Sigmoid colon (tissue), 6 donors: ENCODE measurements at regions not wholly inside any gene's neighbourhood (a gene's known extent, or its start where the extent isn't known, plus 50 kb on each side); places are given as distances from the start of the nearest gene placed in this dataset.

ENCODE experiments used
- DNase-seq: peaks from one replicate; pipeline ENCODE4 v3.0.0-alpha.2; 2019
- H3K27ac ChIP-seq, 4 donors: fragments of 200-600 bp; sonication (generic); one replicate each; pipeline ENCODE4 v1.5.1; 2016 to 2019; ENCODE audit warnings: mild to moderate bottlenecking in 1 of 4
- H3K27me3 ChIP-seq, 3 donors: fragments of 200-600 bp; sonication (generic); one replicate each; pipeline ENCODE4 v1.5.1; 2019; ENCODE audit warnings: mild to moderate bottlenecking in 1 of 3
- H3K36me3 ChIP-seq, 4 donors: fragments of 200-600 bp; sonication (generic); one replicate each; pipeline ENCODE4 v1.5.1; 2016 to 2019
- H3K4me1 ChIP-seq, 4 donors: fragments of 200-600 bp; sonication (generic); one replicate each; pipeline ENCODE4 v1.5.1; 2017 to 2019
- H3K4me3 ChIP-seq, 4 donors: fragments of 200-600 bp; sonication (generic); one replicate each; pipeline ENCODE4 v1.5.1; 2017 to 2019; ENCODE audit warnings: mild to moderate bottlenecking in 2 of 4, moderate library complexity in 1 of 4
- H3K9me3 ChIP-seq, 4 donors: fragments of 200-600 bp in 3 of 4; sonication (generic) in 3 of 4; one replicate each; pipeline versions ENCODE4 v1.5.1 to v1.6.1; 2013 to 2019
- EP300 ChIP-seq, 4 donors: sonication (generic); formaldehyde crosslinking; IDR thresholded peaks; one replicate each; pipeline ENCODE4 v1.6.1; 2017; ENCODE audit warnings: antibody characterized with exemption in 4 of 4
- POLR2A ChIP-seq, 2 donors: fragments of 450-650 bp; IDR thresholded peaks; one replicate each; pipeline ENCODE4 v1.6.1; 2016; ENCODE audit warnings: antibody characterized with exemption in 2 of 2, mild to moderate bottlenecking in 2 of 2, moderate library complexity in 2 of 2
- POLR2AphosphoS5 ChIP-seq, 4 donors: sonication (generic); formaldehyde crosslinking; IDR thresholded peaks; one replicate each; pipeline ENCODE4 v1.6.1; 2017; ENCODE audit warnings: antibody characterized with exemption in 4 of 4
- WGBS, 2 donors: extraction: QIAGEN DNeasy Blood & Tissue Kit; methylation state at CpG; one replicate each; pipeline ENCODE4 v1.1.7; 2013; 5-methylcytosine and 5-hydroxymethylcytosine counted together
- intact Hi-C: fragments of 100-400 bp; cut with DNase I; formaldehyde crosslinking; loops from one replicate; pipeline ENCODE4 v1.15.1; 2023
- TF ChIP-seq, protein P1 (sequence below), 4 experiments: fragments of 450-650 bp in 3 of 4; fragments of 200-600 bp in 1 of 4; IDR thresholded peaks; one replicate each; pipeline ENCODE4 v1.5.1; 2016 to 2019; ENCODE audit warnings: antibody characterized with exemption in 4 of 4, mild to moderate bottlenecking in 3 of 4, moderate library complexity in 2 of 4
- donor health status: healthy with polysubstance abuse.
- donor health status: healthy.

DNA sequence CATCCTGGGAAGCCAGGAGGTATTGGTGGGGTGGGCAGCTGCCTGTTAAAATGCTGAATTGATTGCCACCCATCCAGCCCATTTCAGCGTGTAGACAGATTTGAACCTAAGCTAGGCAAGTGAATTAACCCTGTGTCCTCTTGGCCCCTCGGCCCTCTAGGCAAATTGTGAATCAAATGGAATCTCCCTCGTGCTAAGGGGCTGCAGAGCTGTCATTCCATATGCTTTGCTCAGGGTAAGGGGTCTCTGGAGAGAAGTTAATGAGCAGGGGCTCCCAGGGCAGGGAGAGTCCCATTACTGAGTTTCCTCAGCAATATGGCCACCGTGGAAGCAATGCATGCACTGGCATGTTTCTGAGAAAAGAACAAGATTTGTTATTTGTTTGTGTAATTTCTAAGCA, 117.7 kb upstream of the RCN1 start:
- Histone ChIP-seq H3K36me3 (no peaks in the 10 kb centered on the region), H3K27ac (no peak overlapping the region), H3K4me3 (no peak overlapping the region), H3K4me1 (no peaks in the 10 kb centered on the region), H3K9me3 (no peaks in the 10 kb centered on the region), H3K27me3 (no peaks in the 10 kb centered on the region)
- DNase-seq = no peak
- intact Hi-C loops = no loop called here
- 65 to 76% methylated on average over 4 of the region's 4 CpGs for WGBS, 2 donors
- TF ChIP-seq POLR2AphosphoS5 (IDR thresholded peaks at IDR 0.05) (no peak), POLR2A (IDR thresholded peaks at IDR 0.05) (no peak), EP300 (IDR thresholded peaks at IDR 0.05) (no peak)
- TF ChIP-seq, protein P1, sequence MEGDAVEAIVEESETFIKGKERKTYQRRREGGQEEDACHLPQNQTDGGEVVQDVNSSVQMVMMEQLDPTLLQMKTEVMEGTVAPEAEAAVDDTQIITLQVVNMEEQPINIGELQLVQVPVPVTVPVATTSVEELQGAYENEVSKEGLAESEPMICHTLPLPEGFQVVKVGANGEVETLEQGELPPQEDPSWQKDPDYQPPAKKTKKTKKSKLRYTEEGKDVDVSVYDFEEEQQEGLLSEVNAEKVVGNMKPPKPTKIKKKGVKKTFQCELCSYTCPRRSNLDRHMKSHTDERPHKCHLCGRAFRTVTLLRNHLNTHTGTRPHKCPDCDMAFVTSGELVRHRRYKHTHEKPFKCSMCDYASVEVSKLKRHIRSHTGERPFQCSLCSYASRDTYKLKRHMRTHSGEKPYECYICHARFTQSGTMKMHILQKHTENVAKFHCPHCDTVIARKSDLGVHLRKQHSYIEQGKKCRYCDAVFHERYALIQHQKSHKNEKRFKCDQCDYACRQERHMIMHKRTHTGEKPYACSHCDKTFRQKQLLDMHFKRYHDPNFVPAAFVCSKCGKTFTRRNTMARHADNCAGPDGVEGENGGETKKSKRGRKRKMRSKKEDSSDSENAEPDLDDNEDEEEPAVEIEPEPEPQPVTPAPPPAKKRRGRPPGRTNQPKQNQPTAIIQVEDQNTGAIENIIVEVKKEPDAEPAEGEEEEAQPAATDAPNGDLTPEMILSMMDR (IDR thresholded peaks at IDR 0.05) = no peak

DNA sequence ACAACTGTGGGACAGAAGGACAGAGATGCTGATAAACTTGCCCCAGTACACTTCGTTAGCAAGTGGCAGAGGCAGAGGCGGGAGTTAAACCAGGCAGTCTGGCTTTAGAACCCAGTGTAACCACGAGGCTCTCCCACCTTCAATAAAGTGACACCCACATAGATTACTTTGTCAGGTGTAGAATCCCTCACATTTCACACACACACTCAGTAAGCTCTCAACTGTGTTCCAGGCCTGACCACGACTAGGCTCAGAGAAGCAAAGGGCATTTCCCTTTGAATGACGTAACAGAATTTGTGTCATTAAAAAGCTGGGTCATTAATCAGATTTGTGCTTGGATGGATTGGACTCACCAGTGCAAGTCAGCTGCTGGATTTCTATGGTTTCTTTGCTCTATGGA, 118.3 kb upstream of the RCN1 start:
- Histone ChIP-seq H3K27ac (no peak overlapping the region), H3K4me1 (no peaks in the 10 kb centered on the region), H3K27me3 (no peaks in the 10 kb centered on the region), H3K9me3 (no peaks in the 10 kb centered on the region), H3K4me3 (no peak overlapping the region), H3K36me3 (no peaks in the 10 kb centered on the region)
- 76% methylated on average over 5 of the region's 5 CpGs for WGBS, 2 donors
- TF ChIP-seq, protein P1 (IDR thresholded peaks at IDR 0.05) = no peak
- no peak for TF ChIP-seq POLR2A (IDR thresholded peaks at IDR 0.05)
- no peak for TF ChIP-seq POLR2AphosphoS5 (IDR thresholded peaks at IDR 0.05)
- TF ChIP-seq EP300 (IDR thresholded peaks at IDR 0.05) = no peak
- no peak for DNase-seq
- intact Hi-C loops = no loop called here

DNA sequence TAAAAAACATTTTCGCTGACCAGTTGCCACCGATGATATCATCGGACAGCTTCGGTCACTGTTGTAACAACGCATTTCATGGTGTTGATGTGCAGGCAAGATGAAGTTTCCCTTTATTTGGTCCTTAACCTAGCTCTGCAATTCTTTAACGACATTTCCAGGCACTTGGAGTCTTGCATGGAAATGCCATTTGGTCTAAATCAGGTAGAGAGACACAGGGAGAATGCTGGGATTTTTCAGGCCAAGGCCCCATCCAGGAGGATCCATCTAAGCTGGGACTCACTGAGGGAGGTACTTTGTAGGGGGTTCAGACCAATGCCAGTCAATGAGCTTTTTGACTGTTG, 121.5 kb upstream of the RCN1 start:
- no peak for DNase-seq
- WGBS, 2 donors = 89 to 90% methylated on average over 6 of the region's 6 CpGs
- H3K4me1 ChIP-seq = no peaks in the 10 kb centered on the region
- H3K27ac ChIP-seq = no peak overlapping the region
- TF ChIP-seq POLR2A (IDR thresholded peaks at IDR 0.05) (no peak), EP300 (IDR thresholded peaks at IDR 0.05) (no peak), POLR2AphosphoS5 (IDR thresholded peaks at IDR 0.05) (no peak)
- TF ChIP-seq, protein P1 (IDR thresholded peaks at IDR 0.05) = no peak
- intact Hi-C loops = no loop called here
- H3K9me3 ChIP-seq = no peaks in the 10 kb centered on the region
- H3K36me3 ChIP-seq = no peaks in the 10 kb centered on the region
- no peaks in the 10 kb centered on the region for H3K27me3 ChIP-seq
- no peak overlapping the region for H3K4me3 ChIP-seq

DNA sequence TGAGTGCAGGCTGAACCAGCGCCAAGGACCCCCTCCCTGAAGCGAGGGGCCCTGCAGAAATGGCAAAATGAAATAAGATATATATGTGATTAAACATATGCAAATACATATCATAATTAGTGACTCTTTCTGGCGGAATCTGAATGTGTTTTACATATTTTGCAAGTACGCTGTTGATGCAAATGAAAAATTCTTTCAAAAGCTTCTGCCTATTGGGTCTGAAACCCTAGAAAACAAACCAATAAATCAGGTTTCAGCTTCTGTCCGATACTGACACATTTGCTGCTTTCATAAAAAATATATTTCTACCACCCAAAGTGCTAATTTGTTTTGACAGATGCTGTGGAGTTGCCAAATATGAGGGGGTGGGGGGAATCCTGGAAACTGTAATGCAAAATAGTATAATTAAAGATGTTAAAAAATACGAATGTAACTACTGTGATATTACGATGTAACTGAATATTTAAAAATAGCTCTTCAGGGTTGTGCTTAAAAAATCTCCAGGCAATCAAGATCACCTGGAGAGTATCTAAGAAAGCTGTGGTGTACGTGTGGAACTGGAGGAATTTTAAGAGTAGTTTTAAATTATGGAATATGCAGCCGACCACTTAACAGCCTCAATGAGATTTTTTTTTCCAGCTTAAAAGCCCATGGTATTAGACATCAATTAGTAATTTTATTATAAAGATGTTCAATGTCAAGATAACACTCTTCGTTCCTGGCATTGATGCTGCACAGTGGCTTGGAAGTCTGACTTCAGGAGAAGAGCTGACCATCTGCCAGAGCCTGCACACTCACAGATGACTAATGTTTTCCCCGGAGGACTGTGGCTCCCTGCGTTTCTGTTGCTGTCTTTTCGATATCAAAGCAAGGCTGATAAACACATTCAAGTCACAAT, 122.2 kb upstream of the RCN1 start:
- Histone ChIP-seq H3K9me3 (no peaks in the 10 kb centered on the region), H3K36me3 (no peaks in the 10 kb centered on the region), H3K27ac (no peak overlapping the region), H3K4me3 (no peak overlapping the region), H3K27me3 (no peaks in the 10 kb centered on the region), H3K4me1 (no peaks in the 10 kb centered on the region)
- 76 to 79% methylated on average over 13 of the region's 13 CpGs for WGBS, 2 donors
- TF ChIP-seq EP300 (IDR thresholded peaks at IDR 0.05) = no peak
- TF ChIP-seq, protein P1 (IDR thresholded peaks at IDR 0.05) = no peak
- no peak for TF ChIP-seq POLR2A (IDR thresholded peaks at IDR 0.05)
- TF ChIP-seq POLR2AphosphoS5 (IDR thresholded peaks at IDR 0.05) = no peak
- DNase-seq = no peak
- intact Hi-C loops = no loop called here
